GM19468 (cell line): ENCODE measurements at regions not wholly inside any gene's neighbourhood (a gene's known extent, or its start where the extent isn't known, plus 50 kb on each side); places are given as distances from the start of the nearest gene placed in this dataset.
"Not testable (repeated sequence)": the region's sequence is repeated elsewhere in the genome, so short reads cannot be mapped to it uniquely, and the experiment has no call there.

Experiments used
- ATAC-seq: cut with Tn5 transposase; IDR thresholded peaks from one replicate; pipeline ENCODE4 v1.9.1; 2021; ENCODE audit warnings: mild to moderate bottlenecking, moderate library complexity, moderate number of reproducible peaks; ENCODE audit not compliant: unreplicated experiment; ENCODE audit errors: extremely low read depth

- ATAC-seq: no peak
Observed at GRCh38 chr4:159776961-159777360, 674.1 kb downstream of the RAPGEF2 start.

DNA sequence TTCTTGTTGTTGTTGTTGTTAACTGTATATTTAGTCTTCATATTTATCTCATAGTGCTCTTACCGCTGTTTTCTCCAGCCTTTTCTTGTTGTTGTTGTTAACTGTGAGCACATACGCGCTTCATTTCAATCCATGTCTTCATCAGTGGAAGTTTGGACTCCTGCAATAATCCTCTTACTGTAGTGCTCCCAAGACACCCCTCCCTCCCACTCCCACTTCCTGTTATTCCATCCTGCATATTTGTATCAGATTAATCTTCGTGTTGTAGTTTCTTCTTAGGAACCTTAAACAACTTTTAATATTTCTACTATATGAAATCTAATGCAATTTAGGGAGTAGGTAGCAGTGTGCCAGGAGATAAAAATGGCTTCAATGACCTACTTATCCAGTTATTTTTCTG, 674.8 kb downstream of the RAPGEF2 start:
- ATAC-seq: no peak

DNA sequence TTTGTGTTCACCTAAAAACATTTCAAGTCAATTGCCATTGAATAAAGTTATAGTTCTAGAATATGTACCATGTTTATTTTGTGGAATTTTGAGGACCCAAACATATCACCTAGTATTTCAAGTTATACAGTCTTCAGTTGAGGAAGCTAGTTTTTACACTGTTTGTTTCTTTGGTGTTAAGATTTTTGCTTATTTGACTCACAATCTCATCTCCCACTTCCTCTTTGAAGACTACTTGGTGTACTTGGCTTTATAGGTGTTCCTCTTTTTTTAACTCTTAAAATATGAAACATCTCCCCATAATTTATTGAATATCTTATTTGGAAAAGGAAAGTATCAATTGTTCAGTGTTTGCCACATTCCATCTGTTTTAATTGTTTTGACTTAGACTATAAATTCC, 675.4 kb downstream of the RAPGEF2 start:
- no peak for ATAC-seq

DNA sequence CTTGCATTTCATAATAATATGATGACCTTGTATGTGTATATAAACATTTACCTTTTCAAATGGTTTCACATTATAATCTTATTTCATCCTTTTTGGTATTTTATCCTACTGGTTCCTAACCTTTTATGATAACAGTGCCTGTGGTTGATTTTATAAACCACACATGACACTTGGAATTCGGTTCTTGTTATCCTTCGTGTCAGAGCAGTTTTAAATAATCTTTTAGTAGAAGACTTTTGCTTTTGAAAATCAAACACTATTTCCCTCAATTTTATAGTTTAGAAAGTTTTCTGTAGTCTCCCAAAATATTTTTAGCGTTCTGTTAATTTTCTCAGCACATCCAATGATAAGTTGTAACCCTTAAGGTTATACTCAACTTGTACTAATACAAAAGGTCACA, 676.8 kb downstream of the RAPGEF2 start:
- ATAC-seq: no peak

DNA sequence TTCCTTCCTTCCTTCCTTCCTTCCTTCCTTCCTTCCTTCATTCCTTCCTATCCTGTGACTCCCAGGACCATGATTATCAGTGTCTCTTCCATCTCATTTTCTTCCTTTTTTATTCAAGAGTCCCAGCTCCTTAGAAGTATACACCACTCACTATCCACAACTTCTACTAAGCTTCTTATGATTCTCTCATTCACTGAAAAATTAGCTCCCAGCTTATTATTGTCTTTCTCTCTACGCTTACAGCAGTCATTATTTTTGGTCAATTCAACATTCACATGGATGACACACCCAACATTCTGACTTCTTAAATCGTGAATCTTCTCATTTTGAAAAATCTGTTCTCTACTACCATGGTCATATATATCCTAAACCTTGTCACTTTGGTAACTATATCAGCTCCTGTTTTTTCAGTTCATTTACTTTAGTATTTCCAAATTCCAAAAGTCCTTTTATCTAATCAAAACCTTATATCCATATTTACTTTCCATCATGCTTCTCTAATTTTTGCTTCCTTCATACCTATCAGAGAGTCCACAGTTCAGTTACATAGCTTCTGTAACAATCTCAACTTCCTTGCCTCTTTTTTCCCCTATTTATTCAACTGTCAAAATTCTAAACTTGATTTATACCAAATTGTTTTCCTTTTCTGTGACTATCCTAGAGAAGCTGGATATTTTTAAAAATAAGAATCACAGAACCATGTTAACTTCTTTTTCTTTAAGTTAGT, 677.5 kb downstream of the RAPGEF2 start:
- ATAC-seq: no peak

GRCh38 chr4:159787901-159788300, 685.0 kb downstream of the RAPGEF2 start:
- ATAC-seq: no peak

DNA sequence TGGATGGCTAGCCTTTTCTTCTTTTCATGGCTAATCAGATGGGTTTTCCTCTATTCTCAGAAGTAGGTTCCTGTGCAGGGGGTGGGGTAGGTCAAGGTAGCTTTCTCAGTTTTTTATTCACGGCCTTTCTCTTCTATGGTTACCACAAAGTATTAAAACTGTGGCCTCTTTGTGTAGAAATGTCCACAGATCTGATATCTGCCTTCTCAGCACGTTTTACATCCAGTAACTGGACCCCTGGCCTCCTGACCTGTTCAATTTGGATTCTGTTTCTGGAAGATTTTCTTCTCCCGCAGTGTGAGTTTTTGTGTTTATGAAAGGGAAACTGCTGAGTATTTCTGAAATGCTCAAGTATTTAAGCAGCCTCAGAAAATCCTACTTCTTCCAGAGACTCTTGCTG, 688.5 kb downstream of the RAPGEF2 start:
- ATAC-seq: no peak

- not testable (repeated sequence) for ATAC-seq
Observed at GRCh38 chr4:159804592-159804991, 701.7 kb downstream of the RAPGEF2 start.

DNA sequence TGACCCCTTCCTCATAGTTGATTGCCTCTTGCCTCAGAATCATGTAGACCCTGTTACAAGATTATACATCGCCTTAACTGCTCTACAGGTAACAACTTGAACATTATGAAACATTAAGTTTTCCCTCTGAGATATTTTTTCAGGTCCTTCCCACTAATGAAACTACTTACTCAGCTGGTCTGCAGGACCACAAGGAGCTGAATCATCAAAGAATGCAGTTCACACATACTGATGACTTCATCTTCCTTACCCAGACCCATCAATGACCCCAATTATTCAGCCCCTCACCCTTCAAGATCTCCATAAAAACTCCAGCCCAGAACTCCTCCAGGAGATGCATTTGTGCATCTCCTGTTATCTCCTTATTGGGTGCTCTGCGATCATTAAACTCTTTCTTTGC, 720.9 kb downstream of the RAPGEF2 start:
- ATAC-seq: no peak

DNA sequence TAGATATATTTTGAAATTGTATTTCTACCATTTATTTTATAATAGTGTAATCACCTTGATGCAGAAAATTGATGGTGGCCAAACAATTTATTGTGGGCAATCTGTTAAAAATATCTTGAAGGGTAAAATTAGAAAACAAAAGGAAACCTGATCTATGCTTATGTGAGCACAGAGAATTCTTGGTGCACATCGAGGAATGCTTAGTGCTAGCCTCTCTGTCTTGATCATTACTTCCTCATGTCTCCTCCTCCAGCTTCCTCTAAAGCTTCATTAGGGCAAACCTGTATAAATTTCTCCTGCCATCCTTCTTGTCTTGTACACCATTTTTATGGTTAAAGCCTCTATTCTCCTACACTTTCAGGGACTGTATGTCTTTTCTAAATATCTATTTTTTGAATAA, 725.8 kb downstream of the RAPGEF2 start:
- ATAC-seq: no peak

DNA sequence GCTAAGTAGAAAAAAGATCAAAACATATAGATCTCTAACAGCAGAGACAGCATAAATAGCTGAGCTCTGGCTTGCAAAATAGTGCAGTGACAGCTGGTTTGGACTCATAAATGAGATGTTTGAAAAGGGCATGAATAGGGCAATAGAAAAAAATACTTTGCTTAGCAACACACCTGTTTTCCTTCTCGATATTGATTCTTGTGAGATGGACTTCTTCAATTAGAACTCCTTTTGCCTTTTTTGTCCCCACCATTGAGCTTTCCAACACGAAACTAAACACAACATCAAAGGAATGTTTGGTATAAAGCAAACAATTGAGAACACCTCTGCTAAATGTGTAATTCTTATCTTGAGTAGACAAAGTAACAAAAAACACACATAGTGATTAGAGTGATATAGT, 726.3 kb downstream of the RAPGEF2 start:
- ATAC-seq: no peak

DNA sequence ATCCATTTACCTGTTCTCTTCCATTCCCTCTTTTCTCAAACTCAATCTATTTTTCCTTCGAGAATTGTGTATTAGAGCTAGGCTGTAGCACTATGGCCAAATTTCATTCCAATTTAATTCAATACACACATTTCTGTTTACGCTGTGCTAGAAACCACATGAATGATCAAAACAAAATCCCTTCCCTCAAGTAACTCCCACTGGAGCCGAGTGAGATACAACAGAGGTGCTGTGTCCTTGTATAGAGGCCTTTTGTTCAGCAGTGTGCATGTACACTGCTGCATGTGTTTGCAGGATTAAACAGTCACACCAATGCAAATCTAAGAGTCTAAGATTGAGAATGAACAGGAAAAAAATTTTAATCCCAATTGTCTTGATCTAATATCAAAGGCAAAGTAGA, 734.2 kb downstream of the RAPGEF2 start:
- no peak for ATAC-seq

- ATAC-seq: no peak
Observed at GRCh38 chr4:159855731-159856130, 752.9 kb downstream of the RAPGEF2 start.

GRCh38 chr4:159856451-159856850, 753.6 kb downstream of the RAPGEF2 start:
- ATAC-seq: no peak

DNA sequence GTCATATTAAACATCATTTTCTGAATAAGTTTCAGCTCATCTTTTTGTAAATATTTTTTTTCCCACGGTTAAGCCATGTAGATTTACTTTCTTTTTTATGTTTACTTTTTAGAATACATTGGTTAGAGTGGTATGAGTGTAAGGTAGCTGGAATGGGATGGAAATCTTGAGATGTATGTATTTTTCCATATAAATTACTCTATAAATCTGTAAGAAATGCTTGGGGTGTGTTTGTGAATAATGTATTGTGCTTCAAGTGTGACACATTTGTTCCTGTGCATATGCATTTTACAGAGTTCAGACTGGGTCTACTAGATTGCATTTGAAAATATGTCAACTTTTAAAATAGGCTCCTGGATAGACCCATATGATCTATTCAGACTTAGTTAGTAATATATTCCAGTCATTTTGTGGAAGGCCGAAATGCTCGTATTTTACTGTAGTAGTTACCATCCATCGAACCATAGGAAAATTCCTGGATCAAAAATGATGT, 756.8 kb downstream of the RAPGEF2 start:
- no peak for ATAC-seq

DNA sequence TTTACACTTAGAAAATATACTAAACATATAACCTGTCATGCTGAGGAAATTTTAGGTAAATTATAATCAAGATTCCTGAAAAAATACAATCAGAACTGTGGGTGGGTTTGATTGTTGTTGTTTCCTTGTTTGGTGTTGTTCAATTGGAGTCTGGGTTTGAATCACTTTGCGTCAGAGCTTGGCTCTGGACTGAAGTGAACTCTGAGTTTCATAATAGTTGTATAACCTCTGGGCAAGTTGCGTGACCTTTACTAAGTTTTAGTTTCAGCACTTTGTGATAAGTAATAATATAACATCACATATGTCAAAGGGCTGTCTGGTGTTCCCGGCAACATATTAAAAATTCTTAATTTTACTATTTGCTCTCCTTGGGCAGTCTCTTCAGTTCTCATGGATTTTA, 758.1 kb downstream of the RAPGEF2 start:
- ATAC-seq: no peak

- ATAC-seq: no peak
Observed at GRCh38 chr4:159864337-159864736, 761.5 kb downstream of the RAPGEF2 start.

DNA sequence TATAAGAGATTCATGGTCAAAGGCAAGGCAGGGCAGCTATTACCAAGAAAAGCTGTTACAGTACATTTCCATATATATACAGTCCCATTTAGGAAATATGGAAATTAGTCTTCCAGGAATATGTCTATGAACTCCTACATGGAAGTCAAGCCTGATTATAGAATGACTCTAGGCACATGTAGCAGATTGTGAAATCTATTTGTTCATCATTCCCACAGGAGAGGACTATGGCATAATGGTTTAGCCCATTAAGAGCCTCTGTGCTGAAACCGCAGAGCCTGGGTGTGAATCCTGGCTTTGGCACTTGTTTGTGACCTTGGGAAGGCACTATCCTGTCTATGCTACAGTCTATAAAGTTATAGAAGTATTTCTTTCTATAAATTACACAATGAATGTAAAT, 764.8 kb downstream of the RAPGEF2 start:
- no peak for ATAC-seq

- not testable (repeated sequence) for ATAC-seq
Observed at GRCh38 chr4:159868936-159869335, 766.1 kb downstream of the RAPGEF2 start.

DNA sequence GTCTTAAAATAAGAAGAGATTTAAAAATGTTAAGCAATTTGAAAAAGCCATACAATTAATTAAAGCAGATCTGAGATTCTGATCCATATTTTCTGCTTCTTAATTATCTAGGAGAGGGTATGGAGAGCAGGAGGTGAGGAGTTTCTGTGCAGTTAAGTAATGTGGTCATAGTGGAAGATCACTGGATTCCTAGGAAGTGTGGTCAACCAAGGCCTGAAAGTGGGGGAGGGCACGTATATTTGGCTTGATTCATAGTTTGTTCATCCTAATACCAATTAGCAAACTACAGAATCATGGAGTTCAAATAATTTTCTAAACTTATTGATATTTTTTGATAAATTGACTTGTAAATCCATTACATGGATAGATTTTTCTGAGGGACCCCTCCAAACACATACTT, 768.3 kb downstream of the RAPGEF2 start:
- no peak for ATAC-seq

DNA sequence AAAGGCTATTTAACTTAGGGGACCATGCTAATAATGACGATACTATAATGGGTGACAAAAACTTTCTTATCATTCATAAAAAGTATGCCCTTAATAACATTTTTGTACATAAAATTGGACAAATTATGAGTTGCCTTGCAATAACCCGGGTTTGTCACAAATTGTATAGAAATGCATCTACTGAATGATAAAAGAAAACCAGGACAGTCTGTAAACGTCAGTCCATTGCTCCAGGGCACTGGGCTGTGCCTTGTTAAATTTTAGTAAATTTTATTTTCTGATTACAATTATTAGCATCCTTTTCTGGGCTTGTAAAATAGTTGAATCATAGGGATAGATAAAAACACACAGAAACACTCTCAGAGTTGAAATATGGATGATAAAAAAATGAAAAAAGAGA, 778.3 kb downstream of the RAPGEF2 start:
- no peak for ATAC-seq

DNA sequence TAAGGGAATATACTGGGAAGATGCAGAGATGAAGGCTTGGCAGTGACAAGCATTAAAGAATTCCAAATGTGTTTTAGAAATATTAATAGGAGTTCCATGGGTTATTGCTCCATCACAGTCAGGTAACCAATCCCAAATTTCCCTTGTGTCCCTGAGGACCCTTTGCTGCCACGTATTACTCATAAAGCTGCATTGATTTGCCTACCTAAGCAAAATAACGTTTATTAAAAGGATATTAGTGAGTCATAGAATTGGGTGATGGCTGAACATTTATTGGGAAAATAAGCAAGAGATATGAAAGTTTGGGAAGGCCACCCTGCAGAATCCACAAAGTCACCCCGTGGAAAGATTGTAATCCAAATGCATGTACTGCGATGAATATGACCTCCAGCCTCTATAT, 782.1 kb downstream of the RAPGEF2 start:
- no peak for ATAC-seq
